ENCODE measurements at regions not wholly inside any gene's neighbourhood (a gene's known extent, or its start where the extent isn't known, plus 50 kb on each side); places are given as distances from the start of the nearest gene placed in this dataset.

DNA sequence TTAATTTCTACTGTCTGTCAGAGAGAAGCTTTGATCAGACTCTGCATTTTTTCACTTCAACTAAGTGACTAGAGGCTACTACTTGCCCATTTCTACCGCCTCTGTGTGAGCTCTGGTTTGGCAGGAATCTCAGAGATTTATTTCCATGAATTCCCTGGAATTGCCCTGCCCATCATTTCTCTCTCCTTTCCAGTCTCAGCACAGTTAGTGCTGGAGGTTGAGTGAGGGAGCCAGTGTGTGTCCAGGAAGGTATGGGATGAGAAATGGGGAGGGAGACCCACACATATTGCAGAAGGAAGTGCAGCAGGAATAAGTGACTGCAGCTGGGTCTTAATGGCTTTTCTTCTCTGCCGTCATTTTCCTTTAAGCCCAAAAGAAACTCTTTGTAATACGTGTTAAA is 443.1 kb upstream of the ZNF462 start:
- H4K20me1 ChIP-seq (ENCODE audit: insufficient read depth): no peaks in the 10 kb centered on the region
- no peaks in the 10 kb centered on the region for H3K36me3 ChIP-seq (ENCODE audit: insufficient read depth, low read length)
- H2AFZ ChIP-seq (ENCODE audit: low read depth, low read length): no peak overlapping the region
- H3K9me2 ChIP-seq (ENCODE audit: insufficient read depth, low read length): no peaks in the 10 kb centered on the region
- H3K27me3 ChIP-seq (ENCODE audit: insufficient read depth, low read depth, low read length): no peaks in the 10 kb centered on the region
- TF ChIP-seq TAF1 (IDR thresholded peaks at IDR 0.05; ENCODE audit: low read depth) (no peak), MXI1 (conservative IDR thresholded peaks at IDR 0.05; ENCODE audit: poor library complexity, severe bottlenecking) (no peak), RAD21 (conservative IDR thresholded peaks at IDR 0.05) (no peak), POLR2AphosphoS5 (IDR thresholded peaks at IDR 0.05) (no peak), EZH2 (IDR thresholded peaks at IDR 0.05; ENCODE audit: borderline replicate concordance, insufficient read depth, low read length, poor library complexity, severe bottlenecking) (no peak), EP300 (conservative IDR thresholded peaks at IDR 0.05; ENCODE audit: poor library complexity, severe bottlenecking) (no peak), CTCF (IDR thresholded peaks at IDR 0.05; ENCODE audit: poor library complexity, severe bottlenecking) (no peak), SMC3 (conservative IDR thresholded peaks at IDR 0.05; ENCODE audit: poor library complexity) (no peak)
- H3K4me2 ChIP-seq (ENCODE audit: low read length): no peak overlapping the region
- H3K4me3 ChIP-seq (ENCODE audit: low read length): no peak overlapping the region
- H3K9me3 ChIP-seq (ENCODE audit: low read length): no peaks in the 10 kb centered on the region
- no peaks in the 10 kb centered on the region for H3K79me2 ChIP-seq (replicated peaks; ENCODE audit: insufficient read depth, low read length)
- no peak overlapping the region for H3K27ac ChIP-seq (ENCODE audit: low read length)
- H3F3A ChIP-seq (ENCODE audit: insufficient read depth, low read length, poor library complexity, severe bottlenecking): no peaks in the 10 kb centered on the region
- H3K9ac ChIP-seq (ENCODE audit: low read length): no peak overlapping the region

- no peak overlapping the region for H3K4me2 ChIP-seq (ENCODE audit: low read length)
- TF ChIP-seq RAD21 (conservative IDR thresholded peaks at IDR 0.05) (no peak), EP300 (conservative IDR thresholded peaks at IDR 0.05; ENCODE audit: poor library complexity, severe bottlenecking) (no peak), SMC3 (conservative IDR thresholded peaks at IDR 0.05; ENCODE audit: poor library complexity) (no peak), CTCF (IDR thresholded peaks at IDR 0.05; ENCODE audit: poor library complexity, severe bottlenecking) (no peak), MXI1 (conservative IDR thresholded peaks at IDR 0.05; ENCODE audit: poor library complexity, severe bottlenecking) (no peak), TAF1 (IDR thresholded peaks at IDR 0.05; ENCODE audit: low read depth) (no peak), POLR2AphosphoS5 (IDR thresholded peaks at IDR 0.05) (no peak), EZH2 (IDR thresholded peaks at IDR 0.05; ENCODE audit: borderline replicate concordance, insufficient read depth, low read length, poor library complexity, severe bottlenecking) (no peak)
- TF ChIP-seq, protein P1, sequence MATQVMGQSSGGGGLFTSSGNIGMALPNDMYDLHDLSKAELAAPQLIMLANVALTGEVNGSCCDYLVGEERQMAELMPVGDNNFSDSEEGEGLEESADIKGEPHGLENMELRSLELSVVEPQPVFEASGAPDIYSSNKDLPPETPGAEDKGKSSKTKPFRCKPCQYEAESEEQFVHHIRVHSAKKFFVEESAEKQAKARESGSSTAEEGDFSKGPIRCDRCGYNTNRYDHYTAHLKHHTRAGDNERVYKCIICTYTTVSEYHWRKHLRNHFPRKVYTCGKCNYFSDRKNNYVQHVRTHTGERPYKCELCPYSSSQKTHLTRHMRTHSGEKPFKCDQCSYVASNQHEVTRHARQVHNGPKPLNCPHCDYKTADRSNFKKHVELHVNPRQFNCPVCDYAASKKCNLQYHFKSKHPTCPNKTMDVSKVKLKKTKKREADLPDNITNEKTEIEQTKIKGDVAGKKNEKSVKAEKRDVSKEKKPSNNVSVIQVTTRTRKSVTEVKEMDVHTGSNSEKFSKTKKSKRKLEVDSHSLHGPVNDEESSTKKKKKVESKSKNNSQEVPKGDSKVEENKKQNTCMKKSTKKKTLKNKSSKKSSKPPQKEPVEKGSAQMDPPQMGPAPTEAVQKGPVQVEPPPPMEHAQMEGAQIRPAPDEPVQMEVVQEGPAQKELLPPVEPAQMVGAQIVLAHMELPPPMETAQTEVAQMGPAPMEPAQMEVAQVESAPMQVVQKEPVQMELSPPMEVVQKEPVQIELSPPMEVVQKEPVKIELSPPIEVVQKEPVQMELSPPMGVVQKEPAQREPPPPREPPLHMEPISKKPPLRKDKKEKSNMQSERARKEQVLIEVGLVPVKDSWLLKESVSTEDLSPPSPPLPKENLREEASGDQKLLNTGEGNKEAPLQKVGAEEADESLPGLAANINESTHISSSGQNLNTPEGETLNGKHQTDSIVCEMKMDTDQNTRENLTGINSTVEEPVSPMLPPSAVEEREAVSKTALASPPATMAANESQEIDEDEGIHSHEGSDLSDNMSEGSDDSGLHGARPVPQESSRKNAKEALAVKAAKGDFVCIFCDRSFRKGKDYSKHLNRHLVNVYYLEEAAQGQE (IDR thresholded peaks at IDR 0.05; ENCODE audit: borderline replicate concordance): no peak
These were observed 442.4 kb upstream of the ZNF462 start for GRCh38 chr9:106420511-106420944.

More at GRCh38 chr9:106420511-106420944, 442.4 kb upstream of the ZNF462 start:
- Histone ChIP-seq H3K4me3 (ENCODE audit: low read length) (no peak overlapping the region), H2AFZ (ENCODE audit: low read depth, low read length) (no peak overlapping the region), H3F3A (ENCODE audit: insufficient read depth, low read length, poor library complexity, severe bottlenecking) (no peaks in the 10 kb centered on the region), H3K36me3 (ENCODE audit: insufficient read depth, low read length) (no peaks in the 10 kb centered on the region), H3K27ac (ENCODE audit: low read length) (no peak overlapping the region), H3K9me2 (ENCODE audit: insufficient read depth, low read length) (no peaks in the 10 kb centered on the region), H3K9me3 (ENCODE audit: low read length) (no peaks in the 10 kb centered on the region), H3K79me2 (replicated peaks; ENCODE audit: insufficient read depth, low read length) (no peaks in the 10 kb centered on the region), H3K27me3 (ENCODE audit: insufficient read depth, low read depth, low read length) (no peaks in the 10 kb centered on the region), H3K9ac (ENCODE audit: low read length) (no peak overlapping the region), H4K20me1 (ENCODE audit: insufficient read depth) (no peaks in the 10 kb centered on the region)

Data from neural cell (in vitro differentiated cells).